SK-N-SH (cell line): ENCODE measurements at regions not wholly inside any gene's neighbourhood (a gene's known extent, or its start where the extent isn't known, plus 50 kb on each side); places are given as distances from the start of the nearest gene placed in this dataset.

ENCODE experiments used
- CTCF ChIA-PET: fragments of 300-600, 350-600 bp; formaldehyde crosslinking; extraction: SDS; loops from one replicate; lab custom pipeline; 2021; lab: Yijun Ruan, JAX
- POLR2A ChIA-PET: fragments of 350-600 bp; sonication (Branson Sonifier 250); formaldehyde crosslinking; extraction: SDS; loops from one replicate; lab custom pipeline; 2020; ENCODE audit warnings: antibody characterized with exemption, inconsistent platforms; lab: Yijun Ruan, JAX
- DNase-seq: peaks from one replicate; pipeline ENCODE4 v3.0.0; 2012
- H2AFZ ChIP-seq: fragments of 200-600 bp; sonication (generic); 2 replicates; pipeline ENCODE4 v1.8.1; 2016; ENCODE audit warnings: antibody characterized with exemption, mild to moderate bottlenecking, low read depth
- H3F3A ChIP-seq: fragments of 200-600 bp; sonication (generic); replicated peaks from 2 replicates; pipeline ENCODE3; 2016; ENCODE audit warnings: antibody characterized with exemption, mild to moderate bottlenecking; ENCODE audit not compliant: insufficient read depth
- H3K27ac ChIP-seq, 2 experiments: fragments of 200-500 bp in 1 of 2; fragments of 200-600 bp in 1 of 2; sonication (Bioruptor generic) in 1 of 2; sonication (generic), shearing (Covaris generic) in 1 of 2; 2 replicates each; pipeline versions ENCODE4 v1.5.1 to v1.6.1; 2014 to 2016; ENCODE audit warnings: low read depth in 2 of 2, inconsistent platforms in 1 of 2, low read length in 1 of 2, mild to moderate bottlenecking in 1 of 2, mixed read lengths in 1 of 2
- H3K27me3 ChIP-seq: fragments of 200-600 bp; sonication (generic), shearing (Covaris generic); 2 replicates; pipeline ENCODE4 v1.6.1; 2016; ENCODE audit warnings: mixed run types; ENCODE audit not compliant: insufficient read depth
- H3K36me3 ChIP-seq, 2 experiments: fragments of 200-500 bp in 1 of 2; fragments of 200-600 bp in 1 of 2; sonication (Bioruptor generic) in 1 of 2; sonication (generic) in 1 of 2; replicated peaks in 1 of 2; 2 replicates each; pipeline versions ENCODE3 to v1.5.1; 2014 to 2016; ENCODE audit warnings: low read length in 1 of 2, mild to moderate bottlenecking in 1 of 2; ENCODE audit not compliant: insufficient read depth in 2 of 2, control insufficient read depth in 1 of 2
- H3K4me1 ChIP-seq, 2 experiments: fragments of 200-500 bp in 1 of 2; fragments of 200-600 bp in 1 of 2; sonication (Bioruptor generic) in 1 of 2; sonication (generic), shearing (Covaris generic) in 1 of 2; 2 replicates each; pipeline versions ENCODE4 v1.5.1 to v1.6.1; 2014 to 2016; ENCODE audit warnings: low read depth in 1 of 2, low read length in 1 of 2, mixed run types in 1 of 2; ENCODE audit not compliant: insufficient read depth in 2 of 2, control insufficient read depth in 1 of 2
- H3K4me2 ChIP-seq: fragments of 200-600 bp; sonication (generic), shearing (Covaris generic); 2 replicates; pipeline ENCODE4 v1.6.1; 2017; ENCODE audit warnings: mixed run types
- H3K4me3 ChIP-seq, 2 experiments: fragments of 200-500 bp in 1 of 2; fragments of 200-600 bp in 1 of 2; sonication (Bioruptor generic) in 1 of 2; sonication (generic), shearing (Covaris generic) in 1 of 2; 2 replicates each; pipeline versions ENCODE4 v1.5.1 to v1.8.1; 2014 to 2016; ENCODE audit warnings: low read depth in 2 of 2, inconsistent platforms in 1 of 2, low read length in 1 of 2, mild to moderate bottlenecking in 1 of 2, mixed read lengths in 1 of 2, moderate library complexity in 1 of 2
- H3K79me2 ChIP-seq: fragments of 200-600 bp; sonication (generic); 2 replicates; pipeline ENCODE4 v1.8.1; 2017; ENCODE audit warnings: mild to moderate bottlenecking; ENCODE audit not compliant: insufficient read depth
- H3K9ac ChIP-seq: fragments of 200-600 bp; sonication (generic); 2 replicates; pipeline ENCODE4 v1.6.1; 2017; ENCODE audit warnings: mixed run types
- H3K9me2 ChIP-seq: fragments of 200-600 bp; sonication (generic); 2 replicates; pipeline ENCODE4 v1.6.1; 2017; ENCODE audit warnings: mixed run types
- H3K9me3 ChIP-seq: fragments of 200-600 bp; sonication (generic); 2 replicates; pipeline ENCODE4 v1.6.1; 2017; ENCODE audit warnings: mixed run types, mild to moderate bottlenecking, moderate library complexity
- H4K20me1 ChIP-seq: fragments of 200-600 bp; sonication (generic); 2 replicates; pipeline ENCODE4 v1.6.1; 2017; ENCODE audit warnings: mild to moderate bottlenecking, mixed run types; ENCODE audit not compliant: insufficient read depth
- CHD2 ChIP-seq: fragments of 150-350 bp; IDR thresholded peaks from 2 replicates; pipeline ENCODE4 v1.6.1; 2018; ENCODE audit warnings: low read length; ENCODE audit not compliant: partially characterized antibody
- EP300 ChIP-seq, 2 experiments: IDR thresholded peaks; 2 replicates each; pipeline versions ENCODE4 v1.4.0 to v1.6.1; 2012; ENCODE audit warnings: borderline replicate concordance in 1 of 2, low read depth in 1 of 2, low read length in 1 of 2
- FOSL2 ChIP-seq: IDR thresholded peaks from 2 replicates; pipeline ENCODE4 v1.4.0; 2012; ENCODE audit warnings: low read depth, mild to moderate bottlenecking, moderate library complexity, borderline replicate concordance
- FOXJ3 ChIP-seq: sonication (generic); formaldehyde crosslinking; IDR thresholded peaks from 2 replicates; pipeline ENCODE4 v1.5.1; 2020; ENCODE audit warnings: mild to moderate bottlenecking, missing genetic modification reagents
- FOXM1 ChIP-seq: IDR thresholded peaks from 2 replicates; pipeline ENCODE4 v1.4.0; 2012; ENCODE audit warnings: low read depth, mild to moderate bottlenecking
- GATA2 ChIP-seq: sonication (generic); formaldehyde crosslinking; IDR thresholded peaks from 2 replicates; pipeline ENCODE4 v1.5.0; 2020; ENCODE audit warnings: mild to moderate bottlenecking, missing genetic modification reagents
- JUND ChIP-seq: IDR thresholded peaks from 2 replicates; pipeline ENCODE4 v1.4.0; 2012
- MEF2A ChIP-seq: IDR thresholded peaks from 2 replicates; pipeline ENCODE4 v1.4.0; 2012; ENCODE audit warnings: low read depth, borderline replicate concordance
- NRF1 ChIP-seq: IDR thresholded peaks from 2 replicates; pipeline ENCODE4 v1.6.1; 2012; ENCODE audit warnings: low read depth, mild to moderate bottlenecking, low read length
- RCOR1 ChIP-seq: fragments of 150-350 bp; IDR thresholded peaks from 2 replicates; pipeline ENCODE4 v1.6.1; 2017; ENCODE audit warnings: antibody characterized with exemption, low read length
- RFX5 ChIP-seq: IDR thresholded peaks from 2 replicates; pipeline ENCODE4 v1.6.1; 2012; ENCODE audit warnings: mild to moderate bottlenecking, improper control_type of control experiment, low read length
- RXRA ChIP-seq: IDR thresholded peaks from 2 replicates; pipeline ENCODE4 v1.4.0; 2012; ENCODE audit warnings: low read depth, mild to moderate bottlenecking, borderline replicate concordance
- SIN3A ChIP-seq: IDR thresholded peaks from 2 replicates; pipeline ENCODE4 v1.6.1; 2012; ENCODE audit warnings: low read depth, mild to moderate bottlenecking, low read length, moderate library complexity, borderline replicate concordance
- TAF1 ChIP-seq: IDR thresholded peaks from 2 replicates; pipeline ENCODE4 v1.6.1; 2012; ENCODE audit warnings: low read depth, mild to moderate bottlenecking, low read length, moderate library complexity, borderline replicate concordance
- TCF12 ChIP-seq: IDR thresholded peaks from 2 replicates; pipeline ENCODE4 v1.4.0; 2012
- TEAD4 ChIP-seq: IDR thresholded peaks from 2 replicates; pipeline ENCODE4 v1.4.0; 2012; ENCODE audit warnings: mild to moderate bottlenecking, borderline replicate concordance; ENCODE audit not compliant: insufficient read depth
- WGBS: methylation state at CpG from one replicate; pipeline ENCODE4 v1.1.6; 2017; ENCODE audit warnings: low lambda C conversion rate; 5-methylcytosine and 5-hydroxymethylcytosine counted together
- TF ChIP-seq, protein P1 (sequence below): fragments of 150-350 bp; IDR thresholded peaks from 2 replicates; pipeline ENCODE4 v1.6.1; 2017; ENCODE audit warnings: antibody characterized with exemption, low read length, low read depth, borderline replicate concordance
- TF ChIP-seq, protein P2 (sequence below): fragments of 200-600 bp; sonication (generic); IDR thresholded peaks from 2 replicates; pipeline ENCODE4 v1.6.1; 2017; ENCODE audit warnings: antibody characterized with exemption, mild to moderate bottlenecking, moderate library complexity
- TF ChIP-seq, protein P3 (sequence below): IDR thresholded peaks from 2 replicates; pipeline ENCODE4; 2012
- TF ChIP-seq, protein P4 (sequence below): IDR thresholded peaks from 2 replicates; pipeline ENCODE4 v1.4.0; 2012; ENCODE audit warnings: low read depth, borderline replicate concordance
- TF ChIP-seq, protein P5 (sequence below): fragments of 150-350 bp; IDR thresholded peaks from 2 replicates; pipeline ENCODE4 v1.6.1; 2016; ENCODE audit warnings: mild to moderate bottlenecking, low read depth, low read length

DNA sequence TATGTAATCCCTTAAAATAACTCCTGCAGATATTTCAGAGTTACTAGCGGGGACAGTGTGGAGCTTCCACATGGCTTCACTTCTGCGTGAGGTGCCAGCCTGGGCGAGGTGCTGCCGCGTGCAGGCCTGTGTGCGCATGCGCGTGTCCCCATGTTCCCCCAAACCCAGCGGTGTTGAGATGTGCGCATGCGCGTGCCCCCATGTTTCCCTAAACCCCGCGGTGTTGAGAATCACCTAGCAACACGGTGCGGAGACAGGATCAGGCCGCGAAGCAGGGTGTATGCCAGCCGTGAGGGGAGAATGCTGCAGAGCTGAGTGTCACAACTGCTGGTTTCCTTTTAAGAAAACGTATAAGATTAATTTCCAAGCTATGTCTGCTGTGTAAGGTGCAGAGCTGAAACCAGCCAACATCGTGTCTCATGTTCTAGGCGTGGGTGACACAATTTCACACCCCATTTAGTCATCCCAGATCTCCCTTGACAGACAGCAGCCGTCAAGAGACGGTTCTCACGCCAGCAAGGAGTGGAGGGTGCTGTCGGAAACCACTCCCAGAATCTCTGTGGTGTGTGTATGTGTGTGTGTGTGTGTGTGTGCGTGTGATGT, 71.9 kb upstream of the ADARB2 start:
- Histone ChIP-seq H3F3A (no peaks in the 10 kb centered on the region), H3K4me1 (no peaks in the 10 kb centered on the region), H3K4me2 (no peak overlapping the region), H2AFZ (no peak overlapping the region), H3K4me3 (no peak overlapping the region), H4K20me1 (no peaks in the 10 kb centered on the region), H3K36me3 (no peaks in the 10 kb centered on the region), H3K9ac (no peak overlapping the region), H3K27me3 (no peaks in the 10 kb centered on the region), H3K27ac (no peak overlapping the region), H3K9me2 (0 out of 2 replicates have a peak, but pooled peaks cover 3% of the 10 kb centered on the region), H3K79me2 (no peaks in the 10 kb centered on the region), H3K9me3 (peaks cover 9% of the 10 kb centered on the region; the same call in 1 of the 2 replicates)
- DNase-seq: no peak
- CTCF ChIA-PET: no interaction called here
- WGBS: 73% methylated on average over 27 of the region's 27 CpGs
- POLR2A ChIA-PET: no interaction called here
- no peak for TF ChIP-seq FOXJ3 (CRISPR knock-in tag)
- TF ChIP-seq NRF1: no peak
- TF ChIP-seq, protein P1, sequence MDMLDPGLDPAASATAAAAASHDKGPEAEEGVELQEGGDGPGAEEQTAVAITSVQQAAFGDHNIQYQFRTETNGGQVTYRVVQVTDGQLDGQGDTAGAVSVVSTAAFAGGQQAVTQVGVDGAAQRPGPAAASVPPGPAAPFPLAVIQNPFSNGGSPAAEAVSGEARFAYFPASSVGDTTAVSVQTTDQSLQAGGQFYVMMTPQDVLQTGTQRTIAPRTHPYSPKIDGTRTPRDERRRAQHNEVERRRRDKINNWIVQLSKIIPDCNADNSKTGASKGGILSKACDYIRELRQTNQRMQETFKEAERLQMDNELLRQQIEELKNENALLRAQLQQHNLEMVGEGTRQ: no peak
- no peak for TF ChIP-seq SIN3A
- TF ChIP-seq RFX5: no peak
- no peak for TF ChIP-seq TCF12
- TF ChIP-seq MEF2A: no peak
- no peak for TF ChIP-seq GATA2 (CRISPR knock-in tag)
- TF ChIP-seq TAF1: no peak
- TF ChIP-seq CHD2: no peak

DNA sequence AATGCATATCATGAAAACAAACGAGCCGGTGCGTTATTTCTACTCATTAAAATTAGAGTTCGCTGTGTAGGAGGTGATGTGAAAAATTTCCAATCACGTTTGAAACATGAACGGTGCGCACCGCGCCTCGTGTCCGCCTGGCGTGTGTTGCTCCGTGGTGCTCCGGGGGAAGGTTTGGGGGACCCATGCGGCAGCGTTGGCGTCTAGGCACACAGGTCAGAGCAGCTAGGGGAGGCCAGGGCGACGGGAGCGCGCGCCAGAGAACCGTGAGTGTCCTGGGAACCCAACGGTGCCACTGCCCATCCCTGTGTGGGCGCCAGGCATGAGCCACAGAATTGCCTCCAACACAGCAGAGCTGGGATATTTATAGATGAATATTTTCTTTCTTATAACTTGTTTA, 70.6 kb upstream of the ADARB2 start:
- Histone ChIP-seq H3K9ac (no peak overlapping the region), H3K27me3 (no peaks in the 10 kb centered on the region), H3K27ac (no peak overlapping the region), H3K4me1 (no peaks in the 10 kb centered on the region), H2AFZ (no peak overlapping the region), H3K79me2 (no peaks in the 10 kb centered on the region), H3F3A (no peaks in the 10 kb centered on the region), H3K9me2 (0 out of 2 replicates have a peak, but pooled peaks cover 3% of the 10 kb centered on the region), H3K9me3 (peaks cover 4% of the 10 kb centered on the region; the same call in 1 of the 2 replicates), H4K20me1 (no peaks in the 10 kb centered on the region), H3K36me3 (no peaks in the 10 kb centered on the region), H3K4me2 (no peak overlapping the region), H3K4me3 (no peak overlapping the region)
- no peak for DNase-seq
- CTCF ChIA-PET: interaction anchor here (0.9 kb wide), 1 partner anchor 373 kb away, joined by 3 read pairs; no protein-coding TSS in a partner anchor
- 63% methylated on average over 15 of the region's 25 CpGs for WGBS
- POLR2A ChIA-PET: no interaction called here
- TF ChIP-seq, protein P2, sequence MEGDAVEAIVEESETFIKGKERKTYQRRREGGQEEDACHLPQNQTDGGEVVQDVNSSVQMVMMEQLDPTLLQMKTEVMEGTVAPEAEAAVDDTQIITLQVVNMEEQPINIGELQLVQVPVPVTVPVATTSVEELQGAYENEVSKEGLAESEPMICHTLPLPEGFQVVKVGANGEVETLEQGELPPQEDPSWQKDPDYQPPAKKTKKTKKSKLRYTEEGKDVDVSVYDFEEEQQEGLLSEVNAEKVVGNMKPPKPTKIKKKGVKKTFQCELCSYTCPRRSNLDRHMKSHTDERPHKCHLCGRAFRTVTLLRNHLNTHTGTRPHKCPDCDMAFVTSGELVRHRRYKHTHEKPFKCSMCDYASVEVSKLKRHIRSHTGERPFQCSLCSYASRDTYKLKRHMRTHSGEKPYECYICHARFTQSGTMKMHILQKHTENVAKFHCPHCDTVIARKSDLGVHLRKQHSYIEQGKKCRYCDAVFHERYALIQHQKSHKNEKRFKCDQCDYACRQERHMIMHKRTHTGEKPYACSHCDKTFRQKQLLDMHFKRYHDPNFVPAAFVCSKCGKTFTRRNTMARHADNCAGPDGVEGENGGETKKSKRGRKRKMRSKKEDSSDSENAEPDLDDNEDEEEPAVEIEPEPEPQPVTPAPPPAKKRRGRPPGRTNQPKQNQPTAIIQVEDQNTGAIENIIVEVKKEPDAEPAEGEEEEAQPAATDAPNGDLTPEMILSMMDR: no peak
- TF ChIP-seq RCOR1 (no peak), EP300 (IDR thresholded peaks at IDR 0.05; ENCODE audit: borderline replicate concordance in 1 of 2, low read depth in 1 of 2, low read length in 1 of 2) (no peak), TEAD4 (no peak), JUND (no peak), TAF1 (no peak), FOXJ3 (CRISPR knock-in tag) (no peak), FOXM1 (no peak), RXRA (no peak), FOSL2 (no peak)
- TF ChIP-seq, protein P3, sequence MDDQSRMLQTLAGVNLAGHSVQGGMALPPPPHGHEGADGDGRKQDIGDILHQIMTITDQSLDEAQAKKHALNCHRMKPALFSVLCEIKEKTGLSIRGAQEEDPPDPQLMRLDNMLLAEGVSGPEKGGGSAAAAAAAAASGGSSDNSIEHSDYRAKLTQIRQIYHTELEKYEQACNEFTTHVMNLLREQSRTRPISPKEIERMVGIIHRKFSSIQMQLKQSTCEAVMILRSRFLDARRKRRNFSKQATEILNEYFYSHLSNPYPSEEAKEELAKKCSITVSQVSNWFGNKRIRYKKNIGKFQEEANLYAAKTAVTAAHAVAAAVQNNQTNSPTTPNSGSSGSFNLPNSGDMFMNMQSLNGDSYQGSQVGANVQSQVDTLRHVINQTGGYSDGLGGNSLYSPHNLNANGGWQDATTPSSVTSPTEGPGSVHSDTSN: no peak
- TF ChIP-seq, protein P4, sequence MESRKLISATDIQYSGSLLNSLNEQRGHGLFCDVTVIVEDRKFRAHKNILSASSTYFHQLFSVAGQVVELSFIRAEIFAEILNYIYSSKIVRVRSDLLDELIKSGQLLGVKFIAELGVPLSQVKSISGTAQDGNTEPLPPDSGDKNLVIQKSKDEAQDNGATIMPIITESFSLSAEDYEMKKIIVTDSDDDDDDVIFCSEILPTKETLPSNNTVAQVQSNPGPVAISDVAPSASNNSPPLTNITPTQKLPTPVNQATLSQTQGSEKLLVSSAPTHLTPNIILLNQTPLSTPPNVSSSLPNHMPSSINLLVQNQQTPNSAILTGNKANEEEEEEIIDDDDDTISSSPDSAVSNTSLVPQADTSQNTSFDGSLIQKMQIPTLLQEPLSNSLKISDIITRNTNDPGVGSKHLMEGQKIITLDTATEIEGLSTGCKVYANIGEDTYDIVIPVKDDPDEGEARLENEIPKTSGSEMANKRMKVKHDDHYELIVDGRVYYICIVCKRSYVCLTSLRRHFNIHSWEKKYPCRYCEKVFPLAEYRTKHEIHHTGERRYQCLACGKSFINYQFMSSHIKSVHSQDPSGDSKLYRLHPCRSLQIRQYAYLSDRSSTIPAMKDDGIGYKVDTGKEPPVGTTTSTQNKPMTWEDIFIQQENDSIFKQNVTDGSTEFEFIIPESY: no peak
- TF ChIP-seq, protein P5, sequence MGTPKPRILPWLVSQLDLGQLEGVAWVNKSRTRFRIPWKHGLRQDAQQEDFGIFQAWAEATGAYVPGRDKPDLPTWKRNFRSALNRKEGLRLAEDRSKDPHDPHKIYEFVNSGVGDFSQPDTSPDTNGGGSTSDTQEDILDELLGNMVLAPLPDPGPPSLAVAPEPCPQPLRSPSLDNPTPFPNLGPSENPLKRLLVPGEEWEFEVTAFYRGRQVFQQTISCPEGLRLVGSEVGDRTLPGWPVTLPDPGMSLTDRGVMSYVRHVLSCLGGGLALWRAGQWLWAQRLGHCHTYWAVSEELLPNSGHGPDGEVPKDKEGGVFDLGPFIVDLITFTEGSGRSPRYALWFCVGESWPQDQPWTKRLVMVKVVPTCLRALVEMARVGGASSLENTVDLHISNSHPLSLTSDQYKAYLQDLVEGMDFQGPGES: no peak
